ENCODE measurements at regions not wholly inside any gene's neighbourhood (a gene's known extent, or its start where the extent isn't known, plus 50 kb on each side); places are given as distances from the start of the nearest gene placed in this dataset.

GRCh38 chr14:101027291-101027690 is 123.8 kb upstream of the RTL1 start:
- no peaks in the 10 kb centered on the region for H3K27me3 Mint-ChIP-seq
- H3K4me1 Mint-ChIP-seq, result no peaks in the 10 kb centered on the region
- no peaks in the 10 kb centered on the region for H3K9me3 Mint-ChIP-seq
- no peaks in the 10 kb centered on the region for H3K36me3 Mint-ChIP-seq
- H3K4me3 Mint-ChIP-seq, result no peak overlapping the region
- DNase-seq, result no peak
- H3K27ac Mint-ChIP-seq, result no peak overlapping the region

DNA sequence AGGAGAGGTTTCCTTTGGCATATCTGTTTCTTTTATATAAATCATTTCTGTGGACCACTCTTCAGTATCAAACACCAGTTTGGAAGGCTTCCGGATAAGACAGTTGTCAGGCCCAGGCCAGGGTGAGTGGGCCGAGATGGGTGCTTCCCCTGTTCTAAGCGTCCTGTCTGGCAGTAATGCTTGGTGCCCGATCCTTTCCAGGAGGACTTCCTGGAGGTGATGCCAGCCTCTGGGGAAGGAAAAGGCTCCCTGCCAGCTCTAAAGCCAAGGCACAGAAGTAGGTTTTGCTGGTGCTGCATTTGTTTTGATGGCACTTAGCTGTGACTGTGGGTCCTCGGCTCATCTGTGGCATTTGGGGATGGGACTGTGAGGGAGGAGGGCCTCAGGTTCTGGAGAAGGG is 124.4 kb upstream of the RTL1 start:
- Mint-ChIP-seq H3K4me3 (no peak overlapping the region), H3K27ac (no peak overlapping the region), H3K4me1 (no peaks in the 10 kb centered on the region), H3K36me3 (no peaks in the 10 kb centered on the region), H3K9me3 (no peaks in the 10 kb centered on the region), H3K27me3 (no peaks in the 10 kb centered on the region)
- no peak for DNase-seq

- no peak for DNase-seq
- H3K36me3 Mint-ChIP-seq, result no peaks in the 10 kb centered on the region
Observed at GRCh38 chr14:101028971-101029667, 125.6 kb upstream of the RTL1 start.

GRCh38 chr14:101029668-101030290 is 126.3 kb upstream of the RTL1 start:
- H3K9me3 Mint-ChIP-seq, result no peaks in the 10 kb centered on the region
- no peaks in the 10 kb centered on the region for H3K4me1 Mint-ChIP-seq
- H3K27ac Mint-ChIP-seq, result no peak overlapping the region
- no peaks in the 10 kb centered on the region for H3K27me3 Mint-ChIP-seq
- DNase-seq, result no peak
- no peak overlapping the region for H3K4me3 Mint-ChIP-seq
- no peaks in the 10 kb centered on the region for H3K36me3 Mint-ChIP-seq

More at GRCh38 chr14:101028971-101029667, 125.6 kb upstream of the RTL1 start:
- Mint-ChIP-seq H3K9me3 (no peaks in the 10 kb centered on the region), H3K4me3 (no peak overlapping the region), H3K27ac (no peak overlapping the region), H3K27me3 (no peaks in the 10 kb centered on the region), H3K4me1 (no peaks in the 10 kb centered on the region)

- H3K4me3 Mint-ChIP-seq, result no peak overlapping the region
- H3K4me1 Mint-ChIP-seq, result no peaks in the 10 kb centered on the region
- no peak overlapping the region for H3K27ac Mint-ChIP-seq
- no peak for DNase-seq
- H3K27me3 Mint-ChIP-seq, result no peaks in the 10 kb centered on the region
- H3K9me3 Mint-ChIP-seq, result no peaks in the 10 kb centered on the region
- H3K36me3 Mint-ChIP-seq, result no peaks in the 10 kb centered on the region
Observed at GRCh38 chr14:101030586-101030985, 127.1 kb upstream of the RTL1 start.

GRCh38 chr14:101031186-101031585 is 127.7 kb upstream of the RTL1 start:
- no peak for DNase-seq
- no peaks in the 10 kb centered on the region for H3K36me3 Mint-ChIP-seq
- no peak overlapping the region for H3K27ac Mint-ChIP-seq
- H3K27me3 Mint-ChIP-seq, result no peaks in the 10 kb centered on the region
- H3K4me3 Mint-ChIP-seq, result no peak overlapping the region
- H3K9me3 Mint-ChIP-seq, result no peaks in the 10 kb centered on the region
- no peaks in the 10 kb centered on the region for H3K4me1 Mint-ChIP-seq

- H3K27me3 Mint-ChIP-seq, result no peaks in the 10 kb centered on the region
- H3K27ac Mint-ChIP-seq, result no peak overlapping the region
- DNase-seq, result no peak
- no peaks in the 10 kb centered on the region for H3K9me3 Mint-ChIP-seq
- H3K4me1 Mint-ChIP-seq, result no peaks in the 10 kb centered on the region
- no peak overlapping the region for H3K4me3 Mint-ChIP-seq
- H3K36me3 Mint-ChIP-seq, result no peaks in the 10 kb centered on the region
Observed at GRCh38 chr14:101031721-101032120, 128.2 kb upstream of the RTL1 start.

DNA sequence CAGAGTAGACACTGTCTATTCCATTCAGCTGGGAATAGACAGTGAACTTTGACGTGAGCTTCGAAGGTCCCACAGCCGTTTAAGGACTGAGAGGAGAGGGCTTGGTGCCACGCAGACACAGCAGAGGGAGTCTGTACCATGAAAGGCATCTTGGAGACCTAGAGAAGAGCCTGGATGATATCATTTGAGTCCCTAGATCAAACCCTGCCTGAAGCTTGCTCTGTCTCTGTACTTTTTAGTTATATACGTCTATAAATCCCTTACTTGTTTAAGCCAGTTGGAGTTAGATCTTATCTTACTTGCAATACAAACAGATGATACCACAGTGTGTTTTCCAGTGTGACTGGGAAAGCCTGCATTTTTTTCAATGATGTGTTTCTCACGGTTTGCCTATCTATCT is 128.9 kb upstream of the RTL1 start:
- Mint-ChIP-seq H3K36me3 (no peaks in the 10 kb centered on the region), H3K4me3 (no peak overlapping the region), H3K9me3 (no peaks in the 10 kb centered on the region), H3K4me1 (no peaks in the 10 kb centered on the region), H3K27me3 (no peaks in the 10 kb centered on the region), H3K27ac (no peak overlapping the region)
- DNase-seq, result no peak

GRCh38 chr14:101033006-101033405 is 129.5 kb upstream of the RTL1 start:
- no peaks in the 10 kb centered on the region for H3K4me1 Mint-ChIP-seq
- H3K4me3 Mint-ChIP-seq, result no peak overlapping the region
- DNase-seq, result no peak
- no peaks in the 10 kb centered on the region for H3K36me3 Mint-ChIP-seq
- no peaks in the 10 kb centered on the region for H3K9me3 Mint-ChIP-seq
- no peak overlapping the region for H3K27ac Mint-ChIP-seq
- H3K27me3 Mint-ChIP-seq, result no peaks in the 10 kb centered on the region

DNA sequence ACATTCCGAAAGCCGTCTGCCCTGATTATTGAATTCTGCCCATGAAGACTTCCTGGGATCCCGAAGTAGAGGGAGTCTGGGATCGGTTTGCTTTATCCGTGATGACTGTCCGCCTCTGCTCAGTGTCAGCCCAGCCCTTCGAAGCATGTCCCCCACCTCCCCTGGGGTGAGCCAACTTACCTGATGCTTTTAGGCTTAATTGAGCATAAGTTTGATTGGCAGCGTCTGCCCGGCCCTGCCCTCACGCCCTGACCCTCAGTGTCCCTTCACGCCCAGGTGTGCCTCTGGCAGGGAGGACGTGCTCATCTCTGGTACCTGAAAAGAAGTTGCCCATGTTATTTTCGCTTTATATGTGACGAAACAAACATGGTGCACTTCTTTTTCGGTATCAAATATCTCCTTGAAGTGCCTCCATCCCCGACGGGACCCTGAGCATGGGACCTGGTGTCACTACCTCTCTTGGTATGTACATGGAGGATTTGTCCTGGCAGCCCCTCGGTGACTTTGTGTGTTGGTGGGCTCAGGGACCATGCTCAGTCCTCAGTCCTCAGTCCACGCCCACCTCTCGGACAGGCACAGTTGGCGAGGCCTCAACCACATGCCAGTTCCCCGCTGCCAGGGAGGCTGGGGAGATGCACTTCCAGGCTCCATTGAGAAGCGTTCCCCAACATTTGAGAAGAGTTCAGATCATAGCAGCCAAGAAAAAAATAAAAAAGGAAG is 130.1 kb upstream of the RTL1 start:
- H3K9me3 Mint-ChIP-seq, result no peaks in the 10 kb centered on the region
- H3K36me3 Mint-ChIP-seq, result no peaks in the 10 kb centered on the region
- H3K4me3 Mint-ChIP-seq, result no peak overlapping the region
- no peaks in the 10 kb centered on the region for H3K4me1 Mint-ChIP-seq
- no peak for DNase-seq
- H3K27me3 Mint-ChIP-seq, result no peaks in the 10 kb centered on the region
- H3K27ac Mint-ChIP-seq, result no peak overlapping the region

GRCh38 chr14:101034986-101035385 is 131.5 kb upstream of the RTL1 start:
- Mint-ChIP-seq H3K4me3 (no peak overlapping the region), H3K9me3 (no peaks in the 10 kb centered on the region), H3K27ac (no peak overlapping the region), H3K4me1 (no peaks in the 10 kb centered on the region), H3K36me3 (no peaks in the 10 kb centered on the region), H3K27me3 (no peaks in the 10 kb centered on the region)
- no peak for DNase-seq

- H3K4me1 Mint-ChIP-seq, result no peaks in the 10 kb centered on the region
- H3K4me3 Mint-ChIP-seq, result no peak overlapping the region
- H3K27me3 Mint-ChIP-seq, result no peaks in the 10 kb centered on the region
- no peak overlapping the region for H3K27ac Mint-ChIP-seq
- H3K9me3 Mint-ChIP-seq, result no peaks in the 10 kb centered on the region
- H3K36me3 Mint-ChIP-seq, result no peaks in the 10 kb centered on the region
- DNase-seq, result no peak
Observed at GRCh38 chr14:101035466-101036225, 132.1 kb upstream of the RTL1 start.

GRCh38 chr14:101037021-101037817 is 133.7 kb upstream of the RTL1 start:
- H3K36me3 Mint-ChIP-seq, result no peaks in the 10 kb centered on the region
- H3K4me3 Mint-ChIP-seq, result no peak overlapping the region
- no peak for DNase-seq
- H3K4me1 Mint-ChIP-seq, result no peaks in the 10 kb centered on the region
- H3K27ac Mint-ChIP-seq, result no peak overlapping the region
- no peaks in the 10 kb centered on the region for H3K9me3 Mint-ChIP-seq
- H3K27me3 Mint-ChIP-seq, result no peaks in the 10 kb centered on the region

GRCh38 chr14:101039031-101039754 is 135.7 kb upstream of the RTL1 start:
- no peak for DNase-seq
- H3K4me3 Mint-ChIP-seq, result no peak overlapping the region
- no peaks in the 10 kb centered on the region for H3K27me3 Mint-ChIP-seq
- H3K4me1 Mint-ChIP-seq, result no peaks in the 10 kb centered on the region
- no peaks in the 10 kb centered on the region for H3K36me3 Mint-ChIP-seq
- H3K9me3 Mint-ChIP-seq, result no peaks in the 10 kb centered on the region
- no peak overlapping the region for H3K27ac Mint-ChIP-seq
